ENCODE measurements at regions not wholly inside any gene's neighbourhood (a gene's known extent, or its start where the extent isn't known, plus 50 kb on each side); places are given as distances from the start of the nearest gene placed in this dataset.

GRCh38 chr2:18311420-18312195 is 248.8 kb downstream of the RDH14 start:
- no peak for DNase-seq
- H3K4me1 ChIP-seq = peaks cover 5% of the 10 kb centered on the region; the same call in 1 of the 2 replicates

DNA sequence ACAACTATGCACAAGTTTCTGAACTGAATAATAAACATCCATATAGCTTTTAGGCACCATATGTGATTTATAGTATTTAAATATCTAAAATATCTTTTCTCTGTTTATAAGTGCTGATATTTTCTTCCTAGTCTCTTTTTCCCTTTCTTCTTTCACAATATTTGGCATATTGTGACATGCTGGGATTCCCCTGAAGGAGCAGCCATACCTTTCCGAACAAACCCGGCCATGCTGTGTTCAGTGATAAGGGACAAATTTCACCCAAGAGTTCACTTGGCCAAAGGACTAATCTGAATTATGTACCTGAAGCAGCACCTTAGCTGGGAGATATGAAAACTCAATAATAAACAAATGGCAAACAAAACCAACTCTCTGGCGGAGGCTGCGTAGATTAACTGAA is 250.8 kb downstream of the RDH14 start:
- no peak for DNase-seq
- H3K36me3 ChIP-seq = no peaks in the 10 kb centered on the region
- no peak overlapping the region for H3K27ac ChIP-seq
- H3K4me3 ChIP-seq = no peak overlapping the region
- no peaks in the 10 kb centered on the region for H3K27me3 ChIP-seq
- 0 out of 2 replicates have a peak, but pooled peaks cover 5% of the 10 kb centered on the region for H3K9me3 ChIP-seq (replicated peaks)
- peaks cover 5% of the 10 kb centered on the region; the same call in 1 of the 2 replicates for H3K4me1 ChIP-seq

More at GRCh38 chr2:18311420-18312195, 248.8 kb downstream of the RDH14 start:
- Histone ChIP-seq H3K36me3 (no peaks in the 10 kb centered on the region), H3K27me3 (no peaks in the 10 kb centered on the region), H3K9me3 (replicated peaks) (0 out of 2 replicates have a peak, but pooled peaks cover 5% of the 10 kb centered on the region), H3K4me3 (no peak overlapping the region), H3K27ac (no peak overlapping the region)

DNA sequence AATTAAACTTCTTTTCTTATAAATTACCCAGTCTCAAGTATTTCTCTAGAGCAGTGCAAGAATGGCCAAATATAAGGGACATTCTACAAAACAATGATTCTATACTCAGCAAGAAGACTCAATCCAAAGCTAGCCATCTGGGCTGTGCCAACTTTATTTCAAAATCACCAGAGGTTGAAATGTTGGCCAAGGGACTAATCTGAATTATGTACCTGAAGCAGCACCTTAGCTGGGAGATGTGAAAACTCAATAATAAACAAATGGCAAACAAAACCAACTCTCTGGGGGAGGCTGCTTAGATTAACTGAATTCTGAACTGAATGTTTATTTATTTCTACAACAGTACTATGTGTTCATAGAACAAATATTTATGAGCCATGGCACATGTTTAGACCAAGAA is 251.3 kb downstream of the RDH14 start:
- Histone ChIP-seq H3K27ac (no peak overlapping the region), H3K9me3 (replicated peaks) (0 out of 2 replicates have a peak, but pooled peaks cover 5% of the 10 kb centered on the region), H3K27me3 (no peaks in the 10 kb centered on the region), H3K36me3 (no peaks in the 10 kb centered on the region), H3K4me1 (peaks cover 5% of the 10 kb centered on the region; the same call in 1 of the 2 replicates), H3K4me3 (no peak overlapping the region)
- DNase-seq = no peak

- DNase-seq = no peak
- Histone ChIP-seq H3K36me3 (no peaks in the 10 kb centered on the region), H3K27ac (no peak overlapping the region), H3K27me3 (no peaks in the 10 kb centered on the region), H3K4me3 (no peak overlapping the region), H3K9me3 (replicated peaks) (no peaks in the 10 kb centered on the region), H3K4me1 (peaks cover 27% of the 10 kb centered on the region)
Observed at GRCh38 chr2:18304849-18305248, 255.6 kb downstream of the RDH14 start.

GRCh38 chr2:18301421-18302139 is 258.9 kb downstream of the RDH14 start:
- Histone ChIP-seq H3K9me3 (replicated peaks) (no peaks in the 10 kb centered on the region), H3K27me3 (no peaks in the 10 kb centered on the region), H3K4me1 (peaks cover 42% of the 10 kb centered on the region), H3K36me3 (no peaks in the 10 kb centered on the region), H3K4me3 (no peak overlapping the region), H3K27ac (peak overlapping the region; percentile 75)
- peak; percentile 44 to 85 for DNase-seq

DNA sequence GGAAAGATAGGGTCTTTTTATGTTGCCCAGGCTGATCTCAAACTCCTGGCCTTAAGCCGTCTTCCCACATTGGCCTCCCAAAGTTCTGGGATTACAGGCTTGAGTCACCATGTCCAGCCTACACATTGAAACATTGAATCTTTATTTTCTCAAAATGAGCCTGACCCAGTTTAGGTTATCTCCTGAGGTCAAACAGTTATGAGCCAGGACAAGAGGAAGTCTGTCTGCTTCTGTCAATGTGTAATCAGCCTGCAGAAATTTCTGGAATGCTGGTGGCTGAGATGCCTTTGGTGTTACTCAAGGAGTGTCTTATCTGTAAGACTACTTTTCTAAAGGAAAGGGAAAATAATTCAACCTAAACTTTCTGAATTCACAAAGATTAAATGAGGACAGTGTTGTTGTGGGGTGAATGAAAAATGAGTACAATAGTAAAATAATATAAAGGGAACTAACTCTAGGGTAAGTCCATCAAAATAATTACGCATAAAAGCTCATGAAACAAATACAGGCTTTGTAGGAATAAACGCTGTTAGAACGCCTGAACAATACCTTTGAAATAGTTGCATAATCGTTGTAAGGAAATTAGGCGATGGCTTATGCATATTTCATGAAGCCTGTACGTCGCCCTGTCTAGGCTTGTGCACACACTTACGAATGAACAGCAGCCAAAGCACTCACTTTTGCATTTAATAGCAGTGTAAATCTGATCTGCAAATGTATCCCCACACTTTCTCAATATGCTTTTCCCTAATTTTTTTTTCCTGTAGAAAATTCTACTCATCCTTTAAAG is 260.8 kb downstream of the RDH14 start:
- H3K9me3 ChIP-seq (replicated peaks) = no peaks in the 10 kb centered on the region
- H3K27ac ChIP-seq = peak overlapping the region; percentile 75
- peak; percentile 68 to 72 for DNase-seq
- peaks cover 42% of the 10 kb centered on the region for H3K4me1 ChIP-seq
- no peak overlapping the region for H3K4me3 ChIP-seq
- H3K36me3 ChIP-seq = no peaks in the 10 kb centered on the region
- H3K27me3 ChIP-seq = no peaks in the 10 kb centered on the region

GRCh38 chr2:18297534-18298058 is 262.9 kb downstream of the RDH14 start:
- Histone ChIP-seq H3K4me1 (peaks cover 50% of the 10 kb centered on the region), H3K27me3 (no peaks in the 10 kb centered on the region), H3K4me3 (no peak overlapping the region), H3K36me3 (no peaks in the 10 kb centered on the region), H3K27ac (no peak overlapping the region), H3K9me3 (replicated peaks) (no peaks in the 10 kb centered on the region)
- DNase-seq = no peak

DNA sequence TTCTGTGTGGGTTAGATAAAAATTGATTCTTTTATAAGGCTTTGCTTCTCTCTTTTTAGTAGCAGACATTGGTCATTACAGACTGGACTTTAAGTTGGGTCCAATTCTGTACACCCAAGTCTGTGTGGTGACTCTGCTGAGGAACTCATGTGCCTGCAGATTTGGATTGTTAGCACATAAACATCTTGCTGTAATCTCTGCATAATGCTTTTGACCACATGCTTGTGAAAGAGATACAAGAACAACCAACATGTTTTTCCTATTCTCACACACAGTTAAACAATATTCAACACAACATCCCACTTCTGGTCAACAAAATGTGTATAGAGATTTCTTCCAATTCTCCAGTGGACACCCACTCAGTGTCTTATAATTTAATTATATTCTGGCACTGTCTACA is 270.1 kb downstream of the RDH14 start:
- H3K27ac ChIP-seq = no peak overlapping the region

DNA sequence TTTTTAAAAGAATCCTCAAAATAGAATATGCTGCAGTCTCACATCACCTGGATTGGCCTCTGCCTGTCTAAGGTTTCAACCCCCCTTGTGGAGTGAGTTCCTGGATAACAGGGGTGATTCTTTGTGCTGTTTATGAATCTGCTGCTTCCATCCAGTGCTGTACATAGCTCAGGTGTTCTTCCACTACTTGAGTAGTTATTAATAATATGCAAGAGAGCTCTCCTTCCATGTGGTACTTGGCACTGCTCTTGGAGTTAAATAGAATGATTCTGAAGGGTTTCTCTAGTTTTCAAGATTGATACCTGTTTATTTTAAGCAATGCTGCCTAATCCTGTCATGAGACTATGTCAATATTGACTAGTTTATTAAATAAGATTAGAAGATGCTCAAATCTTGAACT is 273.6 kb downstream of the RDH14 start:
- no peak for DNase-seq
- Histone ChIP-seq H3K27ac (no peak overlapping the region), H3K9me3 (replicated peaks) (peaks cover 7% of the 10 kb centered on the region; the same call in 1 of the 2 replicates), H3K4me3 (no peak overlapping the region), H3K27me3 (no peaks in the 10 kb centered on the region), H3K4me1 (no peaks in the 10 kb centered on the region), H3K36me3 (no peaks in the 10 kb centered on the region)

More for the DNA sequence above, 270.1 kb downstream of the RDH14 start:
- Histone ChIP-seq H3K27me3 (no peaks in the 10 kb centered on the region), H3K4me1 (peaks cover 8% of the 10 kb centered on the region), H3K9me3 (replicated peaks) (no peaks in the 10 kb centered on the region; the same call in 1 of the 2 replicates), H3K4me3 (no peak overlapping the region), H3K36me3 (no peaks in the 10 kb centered on the region)
- DNase-seq = no peak

DNA sequence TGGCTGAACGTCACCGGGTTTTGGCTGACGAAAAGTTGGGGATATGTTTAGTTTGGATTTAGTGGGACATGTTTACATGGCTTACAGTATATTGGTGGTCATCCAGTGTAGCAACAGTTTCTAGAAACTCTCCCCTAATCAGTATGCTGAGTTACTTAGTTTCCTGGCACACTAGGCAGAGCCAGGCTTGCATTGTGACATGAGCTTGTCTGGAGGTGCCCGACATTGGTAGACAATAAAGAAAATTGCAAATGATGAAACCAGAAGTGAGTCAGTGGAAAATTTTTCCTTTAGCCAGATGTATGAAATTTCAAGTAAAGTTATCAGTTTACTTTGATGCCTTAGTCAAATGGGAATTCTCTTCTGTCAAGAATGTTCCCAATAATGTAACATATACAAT is 276.1 kb downstream of the RDH14 start:
- Histone ChIP-seq H3K4me3 (no peak overlapping the region), H3K9me3 (replicated peaks) (peaks cover 7% of the 10 kb centered on the region; the same call in 1 of the 2 replicates), H3K36me3 (no peaks in the 10 kb centered on the region), H3K4me1 (no peaks in the 10 kb centered on the region), H3K27ac (no peak overlapping the region), H3K27me3 (no peaks in the 10 kb centered on the region)
- no peak for DNase-seq

- no peak overlapping the region for H3K27ac ChIP-seq
- H3K27me3 ChIP-seq = no peaks in the 10 kb centered on the region
- H3K4me3 ChIP-seq = no peak overlapping the region
- H3K4me1 ChIP-seq = no peaks in the 10 kb centered on the region
- H3K9me3 ChIP-seq (replicated peaks) = peaks cover 7% of the 10 kb centered on the region; the same call in 1 of the 2 replicates
- no peak for DNase-seq
- no peaks in the 10 kb centered on the region for H3K36me3 ChIP-seq
Observed at GRCh38 chr2:18282026-18282425, 278.4 kb downstream of the RDH14 start.

GRCh38 chr2:18276583-18277075 is 283.8 kb downstream of the RDH14 start:
- Histone ChIP-seq H3K27me3 (no peaks in the 10 kb centered on the region), H3K36me3 (no peaks in the 10 kb centered on the region), H3K9me3 (replicated peaks) (no peaks in the 10 kb centered on the region), H3K4me3 (no peak overlapping the region), H3K27ac (no peak overlapping the region), H3K4me1 (no peaks in the 10 kb centered on the region)
- no peak for DNase-seq

DNA sequence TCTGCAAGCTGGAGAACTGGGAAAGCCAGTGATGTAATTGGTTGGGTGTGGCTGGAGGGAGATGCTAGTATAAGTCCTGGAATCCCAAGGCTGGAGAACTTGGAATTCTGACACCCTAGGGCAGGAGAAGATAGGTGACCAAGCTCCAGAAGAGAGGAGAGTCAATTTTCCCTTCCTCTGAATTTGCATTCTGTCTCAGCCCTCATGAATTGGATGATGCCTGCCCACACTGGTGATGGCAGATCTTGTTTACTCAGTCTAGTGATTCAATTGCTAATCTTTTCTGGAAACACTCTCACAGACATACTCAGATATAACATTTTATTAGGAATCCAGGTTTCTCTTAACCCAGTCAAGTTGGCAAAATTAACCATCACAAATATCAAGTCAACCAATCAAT is 287.2 kb downstream of the RDH14 start:
- peaks cover 6% of the 10 kb centered on the region; the same call in 1 of the 2 replicates for H3K4me1 ChIP-seq
- no peaks in the 10 kb centered on the region for H3K9me3 ChIP-seq (replicated peaks)
- H3K4me3 ChIP-seq = no peak overlapping the region
- H3K36me3 ChIP-seq = no peaks in the 10 kb centered on the region
- DNase-seq = no peak
- H3K27ac ChIP-seq = no peak overlapping the region
- H3K27me3 ChIP-seq = no peaks in the 10 kb centered on the region

DNA sequence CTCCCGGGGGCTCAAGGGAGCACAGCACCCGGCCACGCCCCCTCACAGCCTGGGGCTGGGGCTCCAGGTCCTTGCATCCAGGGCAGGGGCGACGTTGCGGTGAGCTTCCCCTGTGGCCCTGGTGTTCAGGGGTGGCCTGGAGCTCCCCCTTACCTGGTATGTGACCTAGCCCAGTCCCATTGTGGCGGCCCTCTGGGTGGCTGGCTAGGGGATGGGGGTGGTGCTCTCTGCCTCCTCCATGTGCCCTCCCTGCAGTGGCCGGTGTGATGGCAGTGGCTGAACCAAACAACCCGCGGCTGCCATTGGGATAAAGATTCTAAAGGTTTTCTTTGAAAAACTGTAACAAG is 288.3 kb downstream of the RDH14 start:
- no peak for DNase-seq
- no peaks in the 10 kb centered on the region for H3K27me3 ChIP-seq
- H3K27ac ChIP-seq = no peak overlapping the region
- H3K4me3 ChIP-seq = no peak overlapping the region
- peaks cover 9% of the 10 kb centered on the region; the same call in 1 of the 2 replicates for H3K4me1 ChIP-seq
- no peaks in the 10 kb centered on the region for H3K9me3 ChIP-seq (replicated peaks)
- H3K36me3 ChIP-seq = no peaks in the 10 kb centered on the region
